ENCODE measurements at regions not wholly inside any gene's neighbourhood (a gene's known extent, or its start where the extent isn't known, plus 50 kb on each side); places are given as distances from the start of the nearest gene placed in this dataset.

- TF ChIP-seq CTCF (IDR thresholded peaks at IDR 0.05), result no peak
- TF ChIP-seq POLR2A (IDR thresholded peaks at IDR 0.05), result no peak
Observed at GRCh38 chr21:24424776-24425175, 1182.5 kb downstream of the MRPL39 start.
